LNCaP clone FGC (cell line): ENCODE measurements at regions not wholly inside any gene's neighbourhood (a gene's known extent, or its start where the extent isn't known, plus 50 kb on each side); places are given as distances from the start of the nearest gene placed in this dataset.
A peak's percentile ranks its signal among the peaks of the same experiment; 100 is the strongest.
"Not testable (repeated sequence)": the region's sequence is repeated elsewhere in the genome, so short reads cannot be mapped to it uniquely, and the experiment has no call there.

ENCODE experiments used
- DNase-seq: peaks from one replicate; pipeline ENCODE4 v3.0.0-alpha.2; 2011; ENCODE audit warnings: low read depth
- H3K4me3 ChIP-seq: 2 replicates; pipeline ENCODE4 v1.5.1; 2011; ENCODE audit warnings: mild to moderate bottlenecking, low read depth, low read length, control low read depth
- CTCF ChIP-seq: IDR thresholded peaks from 2 replicates; pipeline ENCODE4 v1.5.1; 2012; ENCODE audit warnings: mild to moderate bottlenecking; ENCODE audit not compliant: control insufficient read depth, insufficient read depth; ENCODE audit errors: extremely low read depth

- no peak overlapping the region for H3K4me3 ChIP-seq
- DNase-seq, result no peak
- TF ChIP-seq CTCF, result no peak
Measured at GRCh38 chr1:4220362-4220761, 320.3 kb upstream of the C1orf174 start.

DNA sequence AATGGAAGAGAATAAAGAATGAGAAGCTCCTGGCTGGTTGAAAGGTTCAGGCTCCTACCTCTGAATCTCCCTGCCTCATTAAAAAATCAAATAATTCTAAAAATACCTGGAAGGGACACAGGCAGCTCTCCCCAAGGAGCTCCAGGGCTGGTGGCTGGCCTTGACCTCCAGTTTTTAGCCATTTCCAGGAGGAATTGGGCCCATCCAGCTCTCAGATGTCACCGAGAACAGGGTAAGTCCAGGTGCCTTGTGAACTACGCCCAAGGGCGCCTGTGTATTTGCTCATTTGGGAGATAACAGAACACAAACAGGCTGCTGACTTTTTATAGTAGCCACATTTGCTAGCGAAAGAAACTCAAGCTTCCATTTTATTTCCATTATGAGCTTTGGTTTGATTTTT is 321.0 kb upstream of the C1orf174 start:
- H3K4me3 ChIP-seq, result no peak overlapping the region
- no peak for DNase-seq
- no peak for TF ChIP-seq CTCF

GRCh38 chr1:4224684-4225467 is 324.8 kb upstream of the C1orf174 start:
- no peak overlapping the region for H3K4me3 ChIP-seq
- no peak for DNase-seq
- no peak for TF ChIP-seq CTCF

GRCh38 chr1:4227986-4228385 is 327.9 kb upstream of the C1orf174 start:
- TF ChIP-seq CTCF, result no peak
- no peak overlapping the region for H3K4me3 ChIP-seq
- peak; percentile 21 for DNase-seq

DNA sequence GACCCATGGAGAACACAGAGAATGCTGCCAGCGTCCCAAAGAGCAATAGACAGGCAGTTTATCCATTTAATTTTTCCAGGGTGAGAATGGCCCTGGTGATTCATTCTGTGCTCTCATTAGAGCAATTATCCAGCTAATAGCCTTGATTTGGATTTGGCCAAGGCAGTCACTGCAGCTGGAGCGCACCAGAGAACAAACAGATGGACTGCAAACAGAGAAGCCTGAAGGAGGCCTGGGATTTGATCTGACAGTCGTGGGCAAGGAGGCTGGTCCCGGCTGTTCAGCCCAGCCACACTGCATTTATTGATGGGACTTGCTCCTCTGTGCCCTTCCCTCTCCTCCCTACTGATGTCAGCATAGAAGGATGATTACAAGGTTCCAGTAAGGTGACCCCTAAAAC is 353.9 kb upstream of the C1orf174 start:
- no peak for TF ChIP-seq CTCF
- no peak for DNase-seq
- no peak overlapping the region for H3K4me3 ChIP-seq

DNA sequence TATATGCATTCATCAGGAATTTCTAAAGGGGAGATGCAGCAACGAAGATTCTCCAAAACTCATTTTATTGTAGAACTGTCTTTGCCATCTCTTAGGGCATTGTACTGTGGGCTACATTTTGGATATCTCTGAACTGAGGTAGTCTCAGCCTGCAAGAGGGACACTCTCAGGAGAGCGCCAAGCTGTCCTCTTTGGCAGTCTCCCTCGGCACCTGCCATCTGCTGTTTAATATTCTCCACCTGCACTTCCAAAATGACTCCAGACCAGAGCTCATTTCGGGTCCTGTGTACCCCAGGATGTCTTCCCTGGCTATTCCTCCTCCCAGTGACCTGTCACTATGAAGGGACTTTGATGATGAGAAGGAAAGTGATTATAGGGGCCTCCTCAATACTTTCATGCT is 356.3 kb upstream of the C1orf174 start:
- TF ChIP-seq CTCF, result no peak
- H3K4me3 ChIP-seq, result no peak overlapping the region
- no peak for DNase-seq

- not testable (repeated sequence) for H3K4me3 ChIP-seq, DNase-seq
Measured at GRCh38 chr1:4258146-4258777, 358.2 kb upstream of the C1orf174 start.
